H1 (cell line): ENCODE measurements at regions not wholly inside any gene's neighbourhood (a gene's known extent, or its start where the extent isn't known, plus 50 kb on each side); places are given as distances from the start of the nearest gene placed in this dataset.

Source experiments
- CTCF ChIA-PET: fragments of 300-600 bp; sonication (Branson Sonifier 250); formaldehyde crosslinking; loops from one replicate; lab custom pipeline; 2021; ENCODE audit not compliant: partially characterized antibody; lab: Charles Lee
- POLR2A ChIA-PET: fragments of 300-600 bp; sonication (Branson Sonifier 250); formaldehyde crosslinking; loops from one replicate; lab custom pipeline; 2021; ENCODE audit warnings: inconsistent platforms; ENCODE audit not compliant: partially characterized antibody; lab: Charles Lee
- DNase-seq, 2 experiments: peaks; one replicate each; pipeline versions ENCODE4 v3.0.0 to v3.0.0-alpha.2; 2010 to 2022; ENCODE audit warnings: low spot score in 2 of 2, low read depth in 1 of 2, mixed read lengths in 1 of 2
- FAIRE-seq: peaks from 2 replicates; lab custom pipeline; 2011; peaks lifted over from hg19 to GRCh38; lab: Jason Lieb, UNC
- H2AFZ ChIP-seq: 2 replicates; pipeline ENCODE4 v1.8.1; 2012; ENCODE audit warnings: low read length, inconsistent platforms
- H2AK5ac ChIP-seq: 2 replicates; pipeline ENCODE4 v1.6.1; 2013; ENCODE audit warnings: low read depth, low read length
- H2BK120ac ChIP-seq: replicated peaks from 2 replicates; pipeline ENCODE3; 2013; ENCODE audit warnings: low read depth, low read length, inconsistent platforms
- H2BK12ac ChIP-seq: 2 replicates; pipeline ENCODE4 v1.6.1; 2013; ENCODE audit warnings: low read depth, low read length
- H2BK15ac ChIP-seq: 2 replicates; pipeline ENCODE4 v1.6.1; 2013; ENCODE audit warnings: low read length
- H2BK20ac ChIP-seq: 2 replicates; pipeline ENCODE4 v1.6.1; 2013; ENCODE audit warnings: low read length
- H2BK5ac ChIP-seq: 2 replicates; pipeline ENCODE4 v1.6.1; 2013; ENCODE audit warnings: low read depth, low read length
- H3K14ac ChIP-seq: 2 replicates; pipeline ENCODE4 v1.6.1; 2013; ENCODE audit warnings: inconsistent platforms; ENCODE audit not compliant: insufficient read length
- H3K18ac ChIP-seq: 2 replicates; pipeline ENCODE4 v1.6.1; 2013; ENCODE audit warnings: low read length; ENCODE audit errors: extremely low read depth
- H3K23ac ChIP-seq: 2 replicates; pipeline ENCODE4 v1.6.1; 2013; ENCODE audit warnings: inconsistent platforms; ENCODE audit not compliant: insufficient read length
- H3K23me2 ChIP-seq: 2 replicates; pipeline ENCODE4 v1.6.1; 2013; ENCODE audit warnings: low read depth, low read length
- H3K27ac ChIP-seq: 2 replicates; pipeline ENCODE4 v1.6.1; 2011; ENCODE audit warnings: low read depth, low read length, inconsistent platforms
- H3K27me3 ChIP-seq, 4 experiments: replicated peaks in 1 of 4; 1 replicate in 1 of 4; 2 replicates in 3 of 4; pipeline versions ENCODE4 v1.6.1 to v1.8.1; 2011 to 2013; ENCODE audit warnings: low read length in 3 of 4, mild to moderate bottlenecking in 3 of 4, inconsistent platforms in 2 of 4, mixed read lengths in 2 of 4, moderate library complexity in 1 of 4; ENCODE audit not compliant: control insufficient read depth in 3 of 4, insufficient read depth in 3 of 4; ENCODE audit errors: extremely low read depth in 1 of 4
- H3K36me3 ChIP-seq, 4 experiments: 2 replicates each; pipeline versions ENCODE4 v1.6.1 to v1.8.1; 2011 to 2013; ENCODE audit warnings: mild to moderate bottlenecking in 4 of 4, low read length in 3 of 4, moderate library complexity in 2 of 4, control low read depth in 1 of 4, inconsistent platforms in 1 of 4; ENCODE audit not compliant: insufficient read depth in 4 of 4, control insufficient read depth in 2 of 4
- H3K4ac ChIP-seq: replicated peaks from 2 replicates; pipeline ENCODE3; 2013; ENCODE audit warnings: low read length, low read depth, mixed read lengths, inconsistent platforms; ENCODE audit not compliant: insufficient read length
- H3K4me1 ChIP-seq, 4 experiments: replicated peaks in 1 of 4; 1 replicate in 1 of 4; 2 replicates in 3 of 4; pipeline versions ENCODE4 v1.6.1 to v1.8.1; 2011 to 2013; ENCODE audit warnings: low read length in 3 of 4, inconsistent platforms in 2 of 4, mixed read lengths in 1 of 4; ENCODE audit not compliant: insufficient read depth in 4 of 4, control insufficient read depth in 3 of 4
- H3K4me2 ChIP-seq, 2 experiments: 2 replicates each; pipeline versions ENCODE4 v1.6.1 to v1.8.1; 2011 to 2013; ENCODE audit warnings: low read depth in 2 of 2, low read length in 2 of 2, control low read depth in 1 of 2, inconsistent platforms in 1 of 2, mild to moderate bottlenecking in 1 of 2; ENCODE audit not compliant: insufficient read depth in 1 of 2
- H3K4me3 ChIP-seq, 4 experiments: fragments of 200-600, 300-600 bp in 1 of 4; sonication (generic), shearing (Covaris generic), sonication (Bioruptor Twin) in 1 of 4; 2 replicates each; pipeline versions ENCODE4 v1.5.1 to v1.8.1; 2011 to 2016; ENCODE audit warnings: low read length in 4 of 4, low read depth in 3 of 4, control low read depth in 2 of 4, inconsistent platforms in 2 of 4, mild to moderate bottlenecking in 2 of 4, mixed read lengths in 1 of 4, moderate library complexity in 1 of 4; ENCODE audit not compliant: insufficient read depth in 2 of 4; ENCODE audit errors: extremely low read depth in 1 of 4
- H3K56ac ChIP-seq: replicated peaks from 2 replicates; pipeline ENCODE3; 2013; ENCODE audit warnings: low read depth, mild to moderate bottlenecking, mixed read lengths, low read length, inconsistent platforms; ENCODE audit not compliant: insufficient read length
- H3K79me1 ChIP-seq: 2 replicates; pipeline ENCODE4 v1.6.1; 2013; ENCODE audit warnings: low read depth, low read length, control low read depth
- H3K79me2 ChIP-seq, 2 experiments: 2 replicates each; pipeline versions ENCODE4 v1.6.1 to v1.8.1; 2012 to 2013; ENCODE audit warnings: low read length in 2 of 2, mild to moderate bottlenecking in 2 of 2, inconsistent platforms in 1 of 2; ENCODE audit not compliant: insufficient read depth in 2 of 2, control insufficient read depth in 1 of 2
- H3K9ac ChIP-seq, 4 experiments: replicated peaks in 1 of 4; 1 replicate in 1 of 4; 2 replicates in 3 of 4; pipeline versions ENCODE4 v1.6.1 to v1.8.1; 2011 to 2013; ENCODE audit warnings: low read depth in 3 of 4, low read length in 3 of 4, control low read depth in 2 of 4, mild to moderate bottlenecking in 2 of 4, moderate library complexity in 2 of 4, inconsistent platforms in 1 of 4; ENCODE audit errors: extremely low read depth in 1 of 4
- H3K9me3 ChIP-seq, 2 experiments: 2 replicates each; pipeline versions ENCODE4 v1.6.1 to v1.8.1; 2012 to 2013; ENCODE audit warnings: mild to moderate bottlenecking in 2 of 2, moderate library complexity in 2 of 2, control low read depth in 1 of 2, inconsistent platforms in 1 of 2, low read depth in 1 of 2, low read length in 1 of 2, mixed read lengths in 1 of 2; ENCODE audit not compliant: insufficient read depth in 2 of 2
- H4K20me1 ChIP-seq, 2 experiments: replicated peaks in 1 of 2; 2 replicates each; pipeline versions ENCODE3 to v1.8.1; 2011 to 2013; ENCODE audit warnings: inconsistent platforms in 2 of 2, low read length in 2 of 2, mild to moderate bottlenecking in 1 of 2; ENCODE audit not compliant: insufficient read depth in 2 of 2, control insufficient read depth in 1 of 2
- H4K5ac ChIP-seq: 2 replicates; pipeline ENCODE4 v1.6.1; 2013; ENCODE audit warnings: low read length, low read depth, mixed read lengths, inconsistent platforms; ENCODE audit not compliant: insufficient read length
- H4K8ac ChIP-seq: 2 replicates; pipeline ENCODE4 v1.8.0; 2013; ENCODE audit warnings: mild to moderate bottlenecking, moderate library complexity, low read length, inconsistent platforms; ENCODE audit not compliant: insufficient read depth; ENCODE audit errors: extremely low read depth
- H4K91ac ChIP-seq: replicated peaks from 2 replicates; pipeline ENCODE3; 2013; ENCODE audit warnings: low read length, mixed read lengths, inconsistent platforms; ENCODE audit not compliant: insufficient read length
- ATF2 ChIP-seq: IDR thresholded peaks from 2 replicates; pipeline ENCODE4 v1.6.1; 2012; ENCODE audit warnings: low read length, inconsistent platforms
- CBX5 ChIP-seq: fragments of 300-800, 300-1000 bp; sonication (generic); IDR thresholded peaks from 2 replicates; pipeline ENCODE4 v1.7.1; 2016; ENCODE audit warnings: antibody characterized with exemption, low read length, low read depth
- CBX8 ChIP-seq: fragments of 300-800, 300-1000 bp; sonication (generic); IDR thresholded peaks from 2 replicates; pipeline ENCODE4 v1.7.1; 2016; ENCODE audit warnings: low read depth, low read length, borderline replicate concordance
- CTBP2 ChIP-seq: IDR thresholded peaks from 2 replicates; pipeline ENCODE4 v1.7.0; 2011; ENCODE audit warnings: borderline replicate concordance, mild to moderate bottlenecking, moderate library complexity, mixed read lengths, low read length; ENCODE audit not compliant: insufficient read depth, insufficient read length
- EGR1 ChIP-seq: IDR thresholded peaks from 2 replicates; pipeline ENCODE4 v1.6.1; 2011; ENCODE audit warnings: low read depth, low read length, borderline replicate concordance
- FOSL1 ChIP-seq: IDR thresholded peaks from 2 replicates; pipeline ENCODE4 v1.6.1; 2011; ENCODE audit warnings: mild to moderate bottlenecking, low read depth, low read length, moderate library complexity; ENCODE audit not compliant: insufficient read depth
- KDM5A ChIP-seq: fragments of 200-600 bp; IDR thresholded peaks from 2 replicates; pipeline ENCODE4 v1.7.1; 2012; ENCODE audit warnings: mild to moderate bottlenecking, low read length, inconsistent platforms, mixed read lengths
- POU5F1 ChIP-seq: IDR thresholded peaks from 2 replicates; pipeline ENCODE4 v1.6.1; 2011; ENCODE audit warnings: low read depth, mild to moderate bottlenecking, low read length, moderate library complexity
- RFX5 ChIP-seq: IDR thresholded peaks from 2 replicates; pipeline ENCODE4 v1.6.1; 2011; ENCODE audit warnings: low read depth, low read length, improper control_type of control experiment, borderline replicate concordance
- SRF ChIP-seq: IDR thresholded peaks from 2 replicates; pipeline ENCODE4 v1.6.1; 2011; ENCODE audit warnings: mild to moderate bottlenecking, low read depth, low read length, moderate library complexity
- SUZ12 ChIP-seq: fragments of 200-600 bp; sonication (generic); IDR thresholded peaks from 2 replicates; pipeline ENCODE4 v1.6.1; 2012; ENCODE audit warnings: mild to moderate bottlenecking, inconsistent platforms, low read length, moderate library complexity, mixed read lengths
- TAF7 ChIP-seq: optimal IDR thresholded peaks from 2 replicates; pipeline ENCODE3; 2011; ENCODE audit warnings: low read depth, mild to moderate bottlenecking, inconsistent platforms, low read length, moderate library complexity, borderline replicate concordance
- TBP ChIP-seq: IDR thresholded peaks from 2 replicates; pipeline ENCODE4 v1.6.1; 2011; ENCODE audit warnings: low read depth, low read length, improper control_type of control experiment
- YY1 ChIP-seq: IDR thresholded peaks from 2 replicates; pipeline ENCODE4 v1.6.1; 2011; ENCODE audit warnings: low read depth, mild to moderate bottlenecking, low read length
- WGBS, 2 experiments: shearing (Covaris generic) in 1 of 2; methylation state at CpG; one replicate each; pipeline versions ENCODE4 v1.1.6 to v1.1.7; 2013 to 2015; ENCODE audit warnings: low lambda C conversion rate in 2 of 2, mixed read lengths in 2 of 2, inconsistent platforms in 1 of 2, low coverage in 1 of 2, missing lambda C conversion rate in 1 of 2; ENCODE audit not compliant: insufficient replicate concordance in 2 of 2, insufficient coverage in 1 of 2, insufficient read length in 1 of 2; ENCODE audit errors: extremely low coverage in 1 of 2, missing lambda C conversion rate in 1 of 2; 5-methylcytosine and 5-hydroxymethylcytosine counted together

DNA sequence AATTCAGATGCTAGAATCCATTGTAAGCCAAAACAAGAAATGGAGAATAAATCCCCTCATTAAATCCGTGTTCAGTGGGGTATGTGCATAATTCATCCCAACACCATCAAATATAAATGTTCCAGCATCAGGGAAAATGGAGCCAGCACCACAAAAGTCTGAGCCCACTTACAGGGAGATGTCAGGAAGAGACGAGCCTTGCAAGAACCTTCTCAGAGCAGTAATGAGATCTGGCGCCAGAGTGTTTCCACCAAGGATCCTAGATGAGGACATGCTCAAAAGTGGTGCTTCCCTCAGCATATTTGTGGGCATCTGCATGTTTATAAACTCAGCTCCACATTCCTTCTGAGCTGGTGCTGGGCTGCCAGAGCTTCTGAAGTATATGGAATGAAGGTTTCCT is 541.9 kb upstream of the C16orf82 start:
- H4K20me1 ChIP-seq, result no peaks in the 10 kb centered on the region
- POLR2A ChIA-PET, result no interaction called here
- TF ChIP-seq CBX5 (no peak), CBX8 (no peak), TBP (no peak), EGR1 (no peak), ATF2 (no peak), TAF7 (no peak), SRF (no peak), FOSL1 (no peak), SUZ12 (no peak), YY1 (no peak), RFX5 (no peak), POU5F1 (no peak), CTBP2 (no peak), KDM5A (no peak)

More for the DNA sequence above, 541.9 kb upstream of the C16orf82 start:
- Histone ChIP-seq H3K56ac (no peak overlapping the region), H3K14ac (no peak overlapping the region), H4K5ac (no peak overlapping the region), H3K4me2 (no peak overlapping the region), H4K91ac (no peak overlapping the region), H3K27me3 (no peaks in the 10 kb centered on the region; a peak in 1 of 7 replicates), H4K8ac (no peak overlapping the region), H3K36me3 (no peaks in the 10 kb centered on the region), H3K23ac (no peak overlapping the region), H3K4me3 (no peak overlapping the region), H2BK12ac (no peak overlapping the region), H3K18ac (no peak overlapping the region), H3K23me2 (peaks cover 3% of the 10 kb centered on the region; the same call in 1 of the 2 replicates), H3K4me1 (no peaks in the 10 kb centered on the region), H2BK15ac (no peak overlapping the region), H2AFZ (no peak overlapping the region), H3K9ac (no peak overlapping the region), H2AK5ac (no peak overlapping the region), H3K79me1 (no peaks in the 10 kb centered on the region), H2BK120ac (no peak overlapping the region), H3K79me2 (no peaks in the 10 kb centered on the region), H3K9me3 (no peaks in the 10 kb centered on the region), H3K27ac (no peak overlapping the region), H3K4ac (no peak overlapping the region), H2BK5ac (no peak overlapping the region), H2BK20ac (no peak overlapping the region)
- CTCF ChIA-PET, result interaction anchor here (1.3 kb wide), 1 partner anchor 14 kb away, joined by 4 read pairs; no protein-coding TSS in a partner anchor
- no peak for DNase-seq
- 90% methylated on average over 3 of the region's 3 CpGs; no CpG with 5 or more reads in 1 of the 2 experiments for WGBS, 2 experiments
- FAIRE-seq, result no peak
